ENCODE measurements at regions not wholly inside any gene's neighbourhood (a gene's known extent, or its start where the extent isn't known, plus 50 kb on each side); places are given as distances from the start of the nearest gene placed in this dataset.
"Not testable (repeated sequence)": the region's sequence is repeated elsewhere in the genome, so short reads cannot be mapped to it uniquely, and the experiment has no call there.

DNA sequence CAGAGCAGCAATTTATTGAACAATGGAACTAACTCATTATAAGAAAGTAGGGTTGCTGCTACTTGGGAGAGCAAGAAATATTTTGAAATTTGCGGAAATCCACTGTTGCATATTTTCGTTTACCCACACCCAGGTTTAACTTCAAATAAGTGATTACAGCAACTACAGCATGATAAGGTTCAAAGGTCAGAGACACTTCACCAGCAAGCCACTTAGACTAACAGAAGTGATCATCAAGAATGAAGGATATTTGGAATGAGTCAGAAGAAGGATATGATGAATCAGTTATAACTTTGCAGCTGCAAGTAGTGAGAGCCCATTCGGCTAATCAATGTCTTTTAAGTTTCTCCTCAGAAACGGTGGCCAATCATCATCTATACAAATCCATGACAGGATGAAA lies 199.3 kb downstream of the TMA16 start:
- no peak for DNase-seq

DNA sequence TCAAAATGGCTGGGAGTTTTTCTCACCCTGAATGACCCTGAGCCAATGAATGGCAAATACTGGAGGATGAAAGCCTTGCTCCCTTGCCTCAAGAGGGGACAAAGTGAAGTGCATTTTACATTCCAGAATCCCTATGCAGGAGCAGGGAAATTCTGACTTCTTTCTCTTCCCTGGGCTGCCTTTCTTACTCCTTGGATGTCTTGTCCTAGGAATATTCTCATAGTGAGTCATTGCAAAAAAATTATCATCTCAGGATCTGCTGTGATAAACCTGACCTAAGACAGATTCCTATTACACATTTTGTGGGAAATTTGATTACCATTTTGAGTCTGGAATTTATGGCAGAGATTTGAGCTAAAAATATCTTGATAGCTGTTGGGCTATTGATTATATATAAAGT lies 199.9 kb downstream of the TMA16 start:
- no peak for DNase-seq

DNA sequence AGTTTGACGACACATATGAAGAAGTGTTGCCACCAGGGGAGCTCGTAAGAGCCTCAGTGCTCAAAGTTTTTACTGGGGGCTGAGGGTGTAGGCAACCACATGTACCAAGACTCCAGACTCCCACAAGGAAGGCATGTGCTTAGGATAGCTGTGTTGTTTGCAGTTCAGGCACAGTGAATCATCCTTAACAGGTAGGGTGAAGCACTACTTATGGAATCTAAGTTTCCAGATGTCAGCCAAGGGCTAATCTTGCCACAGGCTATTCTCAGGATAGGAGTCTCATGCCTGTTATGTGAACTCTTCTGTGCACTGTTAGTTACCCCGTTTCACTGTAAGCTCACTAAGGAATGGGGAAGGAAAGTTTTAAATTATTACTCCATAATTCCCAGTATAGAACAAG lies 202.6 kb downstream of the TMA16 start:
- no peak for DNase-seq

DNA sequence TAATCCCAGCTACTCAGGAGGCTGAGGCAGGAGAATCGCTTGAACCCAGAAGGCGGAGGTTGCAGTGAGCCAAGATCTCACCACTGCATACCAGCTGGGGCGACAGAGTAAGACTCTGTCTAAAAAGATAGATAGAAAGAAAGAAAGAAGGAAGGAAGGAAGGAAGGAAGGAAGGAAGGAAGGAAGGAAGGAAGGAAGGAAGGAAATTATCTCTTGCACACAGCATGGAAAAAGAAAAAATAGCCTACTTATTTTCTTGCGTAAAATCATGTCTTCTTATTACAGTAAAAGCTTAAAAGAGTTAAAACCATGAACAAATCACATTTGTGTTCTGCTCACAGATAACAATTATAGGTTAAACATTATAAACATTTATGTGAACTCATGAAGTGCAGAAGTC lies 205.9 kb downstream of the TMA16 start:
- DNase-seq, result not testable (repeated sequence)

DNA sequence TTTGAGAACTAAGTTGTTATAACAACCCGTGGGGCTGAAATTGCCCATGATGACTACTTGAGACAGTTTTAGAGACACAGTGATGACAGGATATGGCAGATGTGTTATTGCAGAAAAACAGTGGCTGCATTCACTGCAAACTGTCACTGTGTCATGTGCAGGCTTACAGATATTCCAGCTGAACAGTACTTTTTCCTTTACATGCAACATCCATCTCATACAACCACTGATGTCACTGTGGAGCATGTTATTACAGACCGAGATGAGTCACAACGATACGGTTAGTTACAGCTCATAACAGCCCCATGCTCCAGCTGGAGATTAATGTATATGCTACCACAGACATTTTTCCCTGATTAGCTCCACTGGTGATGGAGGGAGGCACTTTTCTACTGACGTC lies 207.4 kb downstream of the TMA16 start:
- DNase-seq, result no peak

DNA sequence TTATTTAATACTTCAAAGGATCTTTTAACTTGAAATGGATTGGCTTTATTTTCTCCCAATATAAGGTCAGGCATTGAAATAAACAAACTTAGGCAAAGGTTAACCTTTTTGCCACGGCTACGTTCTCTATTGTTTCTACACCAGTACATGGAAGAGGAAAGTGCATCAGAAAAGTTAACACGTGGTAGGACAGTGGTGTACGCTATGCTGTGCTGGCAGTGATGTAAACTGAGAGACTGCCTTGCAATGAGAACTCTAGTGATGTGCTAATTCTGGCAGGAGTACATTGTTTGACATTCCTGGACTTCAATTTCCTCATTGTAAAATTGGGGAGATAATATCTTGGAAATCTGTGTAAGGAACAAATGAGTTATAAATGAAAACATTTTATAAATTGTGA lies 208.2 kb downstream of the TMA16 start:
- DNase-seq, result no peak

DNA sequence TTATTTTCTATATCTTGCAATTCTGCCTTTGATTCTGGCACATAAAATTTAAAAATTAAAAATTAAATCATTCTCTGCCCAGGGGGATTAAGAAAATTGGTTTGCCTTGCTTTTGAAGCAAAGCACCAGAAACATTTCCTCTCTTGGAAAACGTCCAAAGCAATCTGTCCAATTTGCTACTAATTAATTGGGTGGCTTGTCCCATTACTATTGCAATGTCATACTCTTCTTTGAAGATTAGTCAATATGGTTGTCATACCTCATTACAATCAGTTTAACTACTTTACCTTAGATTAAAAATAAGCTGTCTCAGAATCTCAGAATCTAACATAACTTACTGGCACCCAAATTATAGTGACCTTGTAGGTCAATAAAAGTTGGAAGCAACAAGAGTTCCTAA lies 208.8 kb downstream of the TMA16 start:
- DNase-seq, result no peak

DNA sequence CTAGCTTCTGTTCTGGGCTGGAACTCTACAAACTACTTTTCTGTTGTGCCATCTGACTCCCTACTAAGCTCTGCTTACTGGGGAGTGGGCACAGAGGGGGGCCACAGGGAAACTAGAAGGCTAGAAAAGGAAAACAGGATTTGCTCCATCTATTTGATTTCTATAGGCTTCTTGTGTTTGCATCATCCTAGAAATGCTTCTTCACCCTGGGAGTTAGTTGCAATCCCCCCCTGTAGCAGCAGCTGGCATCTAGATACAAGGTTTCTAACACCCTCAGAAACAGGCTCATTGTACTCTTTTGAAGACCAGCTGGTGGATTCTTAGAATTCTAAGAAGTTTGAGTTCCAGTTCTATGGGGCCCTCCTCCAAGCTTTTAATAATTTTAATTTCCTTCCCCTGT lies 213.4 kb downstream of the TMA16 start:
- no peak for DNase-seq

DNA sequence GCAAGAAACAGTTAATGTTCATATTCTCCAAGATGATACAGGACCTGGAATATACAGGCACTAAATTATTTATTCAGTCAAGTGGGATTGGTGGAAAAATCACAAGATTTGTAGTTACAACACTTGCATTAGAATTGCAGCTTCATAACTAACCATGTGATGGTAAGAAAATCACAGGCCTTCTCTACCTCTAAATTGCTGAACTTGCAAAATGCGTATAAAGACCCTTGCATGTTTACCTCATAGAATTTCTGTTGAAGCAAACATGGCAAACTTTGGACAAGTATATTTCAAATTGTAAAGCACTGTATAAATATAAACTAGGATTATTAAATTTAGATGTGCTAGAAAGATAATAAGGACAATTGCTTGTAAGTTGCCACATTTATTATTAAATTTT lies 215.1 kb downstream of the TMA16 start:
- DNase-seq, result no peak

DNA sequence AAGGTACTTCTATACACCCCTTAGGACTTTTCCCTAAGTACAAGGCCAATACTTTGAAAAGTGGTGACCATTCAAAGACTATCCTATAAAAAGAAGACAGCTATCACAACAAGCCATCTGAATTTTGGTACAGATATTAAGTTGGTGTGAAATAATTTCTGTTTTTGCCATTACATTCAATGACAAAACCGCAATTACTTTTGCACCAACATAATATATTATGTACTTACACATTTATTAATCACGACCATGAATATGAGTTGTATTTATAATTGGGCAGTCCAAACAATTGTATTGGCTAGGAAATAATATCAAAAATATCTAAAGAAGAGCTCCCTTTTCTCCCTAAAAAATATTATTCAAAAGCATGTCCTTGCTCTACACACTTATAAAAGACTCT lies 215.7 kb downstream of the TMA16 start:
- DNase-seq, result no peak

DNA sequence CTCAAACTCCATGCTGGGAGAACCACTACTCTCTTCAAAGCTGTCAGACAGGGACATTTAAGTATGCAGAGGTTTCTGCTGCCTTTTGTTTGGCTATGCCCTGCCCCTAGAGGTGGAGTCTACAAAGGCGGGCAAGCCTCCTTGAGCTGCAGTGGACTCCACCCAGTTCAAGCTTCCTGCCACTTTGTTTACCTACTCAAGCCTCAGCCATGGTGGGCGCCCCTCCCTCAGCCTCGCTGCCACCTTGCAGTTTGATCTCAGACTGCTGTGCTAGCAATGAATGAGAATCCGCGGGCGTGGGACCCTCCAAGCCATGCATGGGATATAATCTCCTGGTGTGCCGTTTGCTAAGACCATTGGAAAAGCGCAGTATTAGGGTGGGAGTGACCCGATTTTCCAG lies 230.0 kb downstream of the TMA16 start:
- not testable (repeated sequence) for DNase-seq

DNA sequence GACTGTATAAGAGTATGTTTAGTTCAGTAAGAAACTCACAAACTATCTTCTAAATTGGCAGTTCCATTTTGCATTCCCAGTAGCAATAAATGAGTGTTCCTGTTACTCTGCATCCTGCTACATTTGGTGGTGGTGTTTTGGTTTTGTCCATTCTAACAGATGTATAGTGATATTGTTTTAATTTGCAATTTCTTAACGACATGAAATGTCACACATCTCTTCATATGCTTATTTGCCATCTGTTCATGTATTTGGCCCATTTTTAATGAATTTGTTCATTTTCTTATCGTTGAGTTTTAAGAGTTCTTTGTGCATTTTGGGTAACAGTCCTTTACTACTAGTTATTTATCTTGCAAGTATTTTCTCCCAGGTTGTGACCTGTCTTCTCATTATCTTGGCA lies 232.2 kb downstream of the TMA16 start:
- no peak for DNase-seq

DNA sequence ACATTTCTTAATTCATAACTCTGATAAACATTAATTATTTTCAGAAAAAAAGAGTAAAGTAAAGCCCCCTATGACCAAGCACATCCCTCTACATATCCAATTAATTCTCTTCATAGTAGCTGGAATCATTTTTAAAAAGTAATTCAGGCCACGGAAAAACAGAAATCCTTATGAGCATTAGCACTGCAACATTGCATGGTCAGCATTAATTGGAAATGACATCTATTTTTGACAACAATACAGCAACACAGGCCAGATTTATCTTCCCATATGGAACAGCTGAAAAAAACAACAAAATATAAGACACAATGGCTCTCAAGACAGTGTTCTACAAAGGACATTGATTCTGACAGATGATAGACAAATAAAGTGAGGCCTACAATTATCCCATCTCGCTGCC lies 236.6 kb downstream of the TMA16 start:
- no peak for DNase-seq

DNA sequence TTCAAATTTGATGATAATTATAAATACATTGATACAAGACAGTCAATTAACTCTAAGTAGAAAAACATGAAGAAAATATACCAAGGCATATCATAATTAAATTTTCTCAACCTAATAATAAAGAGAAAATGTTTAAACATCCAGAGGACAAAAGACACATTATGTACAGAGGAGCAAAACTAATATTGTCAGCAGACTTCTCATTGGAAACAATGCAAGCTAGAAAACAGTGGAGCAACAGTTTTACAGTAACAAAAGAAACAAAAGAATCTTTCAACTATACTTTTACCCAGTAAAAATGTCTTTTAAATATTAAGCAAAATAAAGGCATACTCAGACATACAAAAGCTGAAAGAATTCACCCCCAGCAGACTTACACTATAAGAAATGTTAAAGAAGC lies 238.0 kb downstream of the TMA16 start:
- DNase-seq, result no peak

DNA sequence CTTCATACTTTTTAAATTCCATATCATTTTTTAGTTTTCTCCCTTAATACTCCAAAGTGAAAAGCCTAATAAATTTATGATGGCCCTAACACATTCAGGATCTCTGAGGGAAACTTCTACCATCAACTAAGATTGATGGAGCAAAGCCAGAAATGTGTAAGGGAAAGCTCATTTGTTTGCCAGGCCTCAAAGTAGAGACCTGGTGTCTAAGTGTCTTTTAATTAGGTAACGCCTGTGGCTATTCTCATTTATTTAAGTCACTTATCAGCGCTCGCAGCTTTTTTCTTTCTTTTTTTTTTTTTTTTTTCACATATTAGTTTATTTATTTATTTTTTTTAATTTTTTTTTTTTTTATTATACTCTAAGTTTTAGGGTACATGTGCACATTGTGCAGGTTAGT lies 242.4 kb downstream of the TMA16 start:
- DNase-seq, result no peak

DNA sequence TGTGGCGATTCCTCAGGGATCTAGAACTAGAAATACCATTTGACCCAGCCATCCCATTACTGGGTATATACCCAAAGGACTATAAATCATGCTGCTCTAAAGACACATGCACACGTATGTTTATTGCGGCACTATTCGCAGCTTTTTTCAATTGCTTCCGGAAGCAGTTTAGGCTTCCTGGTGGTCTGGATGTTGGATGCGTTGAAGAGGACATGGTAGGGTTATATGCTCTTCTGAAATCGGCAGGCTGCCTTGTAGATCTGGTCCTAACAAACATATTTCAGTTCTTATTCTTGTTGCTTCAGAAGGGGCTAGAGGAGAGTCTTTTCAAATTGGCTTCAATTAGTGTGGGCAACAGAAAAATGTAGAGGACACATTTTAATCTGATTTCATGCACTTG lies 243.4 kb downstream of the TMA16 start:
- DNase-seq, result not testable (repeated sequence)

DNA sequence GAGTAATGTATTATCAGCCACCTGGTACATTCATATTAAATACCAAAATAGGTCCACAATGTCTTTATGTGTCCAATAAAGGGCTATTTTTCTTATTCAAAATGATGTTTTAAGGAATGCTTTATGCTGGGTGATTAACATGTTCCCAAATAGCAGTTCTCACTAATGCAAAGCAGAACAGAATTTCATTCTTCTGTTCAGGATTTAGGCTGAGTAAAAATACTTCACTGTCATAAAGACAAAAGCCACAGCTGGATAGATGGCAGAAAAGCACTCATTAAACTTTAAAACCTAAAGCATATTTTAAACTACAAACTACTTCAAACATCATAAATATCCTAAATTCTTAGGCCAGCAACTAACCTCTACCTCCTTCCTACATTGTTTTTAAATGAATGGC lies 244.0 kb downstream of the TMA16 start:
- DNase-seq, result no peak

DNA sequence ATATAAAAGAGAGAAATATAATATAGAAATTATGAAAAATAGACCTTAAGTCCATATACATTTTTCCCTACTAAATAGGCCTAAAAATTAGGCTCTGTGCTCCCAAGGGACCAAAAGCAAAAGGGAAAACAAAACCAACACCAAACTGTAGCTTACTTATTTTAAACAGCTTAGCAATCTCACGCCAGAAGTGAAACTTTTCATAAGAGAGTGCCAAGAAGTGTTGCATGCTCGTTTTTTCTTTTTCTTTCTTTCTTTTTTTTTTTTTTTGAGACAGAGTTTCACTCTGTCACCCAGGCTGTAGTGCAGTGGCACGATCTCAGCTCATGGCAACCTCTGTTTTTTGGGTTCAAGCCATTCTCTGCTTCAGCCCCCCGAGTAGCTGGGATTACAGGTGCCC lies 250.4 kb downstream of the TMA16 start:
- DNase-seq, result no peak

DNA sequence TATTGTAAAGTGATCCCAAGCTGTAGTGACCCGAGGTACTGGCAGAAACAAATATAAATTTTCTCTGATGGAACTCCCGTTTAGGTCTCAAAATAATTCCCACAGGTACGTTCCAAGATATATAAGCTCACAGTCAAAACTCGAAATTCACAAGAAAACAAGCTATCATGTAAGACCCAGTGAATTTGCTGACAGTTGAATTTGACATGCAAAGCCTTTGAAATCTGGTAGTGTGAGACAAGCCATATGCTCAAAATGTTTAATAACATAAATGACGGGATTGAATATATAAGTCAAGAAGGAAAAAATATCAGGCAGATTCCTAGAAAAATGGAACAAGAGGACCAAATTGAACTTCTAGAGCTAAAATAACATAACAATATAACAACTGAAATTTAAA lies 252.8 kb downstream of the TMA16 start:
- DNase-seq, result no peak

DNA sequence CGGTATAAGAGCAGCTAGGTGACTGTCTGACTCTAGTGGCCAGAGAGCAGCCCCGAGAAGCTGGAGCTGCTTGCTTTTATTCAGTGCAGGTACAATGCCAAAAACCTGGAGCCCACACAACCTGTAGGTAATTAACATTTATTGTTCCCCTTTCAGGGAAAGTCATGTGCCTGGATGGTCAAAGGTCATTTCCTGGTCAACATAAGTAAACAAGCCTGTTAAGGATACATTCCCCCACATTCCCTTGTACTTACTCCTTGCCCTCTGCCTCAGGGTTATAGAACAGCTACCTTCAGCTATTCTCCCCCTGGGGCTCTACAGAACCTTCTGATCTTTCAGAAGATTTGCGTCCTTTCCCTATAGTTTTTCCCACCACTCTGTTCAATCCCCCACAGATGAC lies 253.4 kb downstream of the TMA16 start:
- no peak for DNase-seq

DNA sequence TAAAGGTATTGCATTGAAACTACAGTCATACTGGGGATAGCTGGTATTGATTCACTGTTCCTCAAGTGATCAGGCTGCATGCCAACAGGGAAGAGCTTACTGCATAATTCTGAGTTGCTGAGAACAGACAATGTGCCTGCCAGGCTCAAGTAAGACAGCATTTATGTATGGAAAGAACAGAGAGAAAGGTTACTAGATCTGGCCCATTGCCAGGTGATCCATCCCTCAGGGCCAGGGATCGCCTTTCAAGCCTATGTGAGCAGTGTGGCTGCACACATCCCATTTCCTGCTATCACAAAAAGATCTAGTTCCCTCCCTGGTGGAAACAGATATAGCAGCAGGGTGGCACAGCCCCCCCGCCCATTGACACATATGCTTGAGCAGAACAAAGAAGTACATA lies 254.0 kb downstream of the TMA16 start:
- no peak for DNase-seq

DNA sequence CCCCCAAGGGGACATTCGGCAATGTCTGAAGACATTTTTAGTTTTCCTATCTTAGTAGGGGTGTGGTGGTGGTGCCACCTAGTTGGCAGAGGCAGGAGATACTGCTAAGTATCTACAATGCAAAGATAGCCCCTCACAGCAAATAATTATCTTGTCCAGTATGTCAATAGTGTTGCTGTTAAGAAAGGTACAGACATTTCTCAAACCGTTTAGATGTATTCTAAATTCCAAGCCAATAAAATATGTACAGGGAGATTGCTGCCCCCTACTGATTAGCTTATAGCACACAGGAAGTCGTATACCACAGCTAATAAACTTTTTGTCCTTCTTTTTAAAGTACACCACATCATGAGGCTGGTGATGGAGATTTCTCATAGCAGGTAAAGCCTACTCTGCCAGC lies 260.5 kb downstream of the TMA16 start:
- peak; percentile 19 to 20 for DNase-seq

DNA sequence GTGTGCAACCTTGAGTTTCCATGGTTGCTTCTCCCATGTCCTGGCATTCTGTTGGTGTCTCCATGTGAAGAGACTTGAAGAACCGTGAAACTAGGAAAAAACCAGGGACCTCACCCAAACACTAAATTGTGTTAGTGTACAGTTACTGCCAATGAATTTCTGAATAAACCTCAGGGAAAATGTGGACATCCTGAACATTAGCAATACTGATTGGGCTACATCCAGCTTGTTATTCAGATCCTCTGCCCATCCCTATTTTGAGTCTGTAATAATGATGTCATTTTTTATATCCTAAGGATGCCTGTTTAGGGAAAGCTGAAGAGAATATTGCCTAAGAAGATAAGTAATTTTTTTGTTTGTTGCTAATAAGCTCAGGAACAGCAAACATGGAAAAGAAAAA lies 262.7 kb downstream of the TMA16 start:
- no peak for DNase-seq

DNA sequence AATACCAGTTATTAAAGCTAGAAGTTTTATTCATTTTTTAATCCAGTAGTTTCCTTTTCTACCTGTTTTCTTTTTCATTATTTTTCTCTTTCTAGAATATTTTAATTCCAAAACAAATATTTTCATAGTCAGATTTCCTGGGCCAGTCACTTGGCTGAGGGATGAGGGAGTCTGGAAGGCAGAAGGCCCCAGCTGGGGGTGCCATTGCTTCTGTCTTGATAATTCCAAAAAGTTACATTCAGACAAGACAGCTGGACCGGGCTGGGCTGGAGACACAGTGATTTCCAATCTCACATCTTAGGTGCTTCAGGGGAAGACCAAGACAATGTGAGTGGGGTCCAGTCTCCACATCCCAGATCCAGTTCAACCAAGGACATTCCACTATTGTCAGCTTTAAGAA lies 263.5 kb downstream of the TMA16 start:
- no peak for DNase-seq

DNA sequence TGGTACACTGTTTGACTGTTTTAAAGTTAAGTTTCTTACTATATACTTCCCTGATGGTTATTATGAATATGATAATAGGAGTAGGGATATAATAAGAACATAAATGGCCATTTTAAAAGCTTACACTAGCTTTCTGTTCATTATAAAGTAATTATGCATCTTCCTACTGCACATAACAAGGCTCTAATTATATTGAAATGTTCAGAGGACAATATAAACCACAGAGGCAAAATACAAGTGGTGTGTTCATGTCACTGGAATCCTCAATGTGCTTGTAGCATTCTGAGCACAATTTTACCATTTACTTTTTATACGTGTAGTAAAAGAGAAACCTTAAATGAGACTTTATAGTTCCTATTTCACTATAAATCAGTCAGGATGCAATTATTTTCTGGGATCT lies 268.3 kb downstream of the TMA16 start:
- no peak for DNase-seq

DNA sequence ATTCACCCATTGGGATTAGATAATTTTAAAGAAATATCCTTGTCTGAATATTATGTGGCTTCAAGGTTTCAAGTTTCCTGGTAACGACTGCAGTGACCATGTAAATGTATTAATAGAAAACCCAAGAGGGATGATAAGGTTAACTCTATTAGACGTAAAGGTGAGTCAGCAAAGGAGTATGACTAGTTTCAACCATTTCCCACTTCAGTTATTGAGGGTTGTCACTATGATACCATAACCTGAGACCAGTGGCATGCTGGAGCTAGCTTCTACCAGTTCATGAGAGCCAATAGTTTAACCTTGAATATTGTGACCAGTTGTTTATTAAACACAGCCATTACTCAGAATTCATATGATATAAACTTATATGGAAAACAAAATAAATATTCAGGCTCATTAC lies 270.1 kb downstream of the TMA16 start:
- no peak for DNase-seq

All from AML-193 (cell line).